Astrocyte of the cerebellum (primary cell): ENCODE measurements at regions not wholly inside any gene's neighbourhood (a gene's known extent, or its start where the extent isn't known, plus 50 kb on each side); places are given as distances from the start of the nearest gene placed in this dataset.

Experiments used
- DNase-seq: peaks from one replicate; pipeline ENCODE4 v3.0.0-alpha.2; 2011; ENCODE audit warnings: low read depth
- H3K4me3 ChIP-seq: 2 replicates; pipeline ENCODE4 v1.5.1; 2011; ENCODE audit warnings: mild to moderate bottlenecking, low read depth, low read length, moderate library complexity
- in situ Hi-C: cut with HindIII; loops from 2 replicates; pipeline ENCODE4 v1.10.0; 2017; ENCODE audit warnings: low sequenced_read_pairs
- TF ChIP-seq, protein P1 (sequence below): IDR thresholded peaks from 2 replicates; pipeline ENCODE4 v1.5.1; 2012; ENCODE audit warnings: low read length, low read depth, moderate library complexity, mild to moderate bottlenecking; ENCODE audit errors: missing control alignments

DNA sequence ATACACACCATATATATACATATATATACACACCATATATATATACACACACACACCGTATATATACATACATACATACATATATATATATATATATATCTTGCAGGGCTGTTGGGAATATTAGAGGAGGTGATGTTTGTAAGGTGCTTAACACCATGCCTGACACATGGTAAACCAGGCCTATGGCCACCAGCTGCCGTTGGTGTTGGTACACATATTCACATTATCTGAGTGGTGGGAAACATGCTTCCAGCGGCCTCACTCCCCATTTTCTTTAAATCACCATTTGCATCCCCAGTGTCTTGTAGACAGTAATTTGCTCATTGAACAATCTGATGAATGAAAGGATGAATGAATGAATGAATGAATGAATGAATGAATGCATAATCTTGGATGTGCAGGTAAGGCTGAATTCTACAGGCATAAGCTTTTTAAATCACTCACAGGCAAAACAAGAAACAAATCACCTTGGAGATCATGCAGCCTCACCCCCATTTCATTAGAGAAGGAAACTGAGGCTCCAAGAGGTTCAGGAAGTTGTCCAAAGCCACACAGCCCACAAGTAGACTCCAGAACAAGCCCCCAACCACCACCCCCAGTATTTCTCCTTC, 527.8 kb downstream of the MIAT start:
- no peak overlapping the region for H3K4me3 ChIP-seq
- TF ChIP-seq, protein P1, sequence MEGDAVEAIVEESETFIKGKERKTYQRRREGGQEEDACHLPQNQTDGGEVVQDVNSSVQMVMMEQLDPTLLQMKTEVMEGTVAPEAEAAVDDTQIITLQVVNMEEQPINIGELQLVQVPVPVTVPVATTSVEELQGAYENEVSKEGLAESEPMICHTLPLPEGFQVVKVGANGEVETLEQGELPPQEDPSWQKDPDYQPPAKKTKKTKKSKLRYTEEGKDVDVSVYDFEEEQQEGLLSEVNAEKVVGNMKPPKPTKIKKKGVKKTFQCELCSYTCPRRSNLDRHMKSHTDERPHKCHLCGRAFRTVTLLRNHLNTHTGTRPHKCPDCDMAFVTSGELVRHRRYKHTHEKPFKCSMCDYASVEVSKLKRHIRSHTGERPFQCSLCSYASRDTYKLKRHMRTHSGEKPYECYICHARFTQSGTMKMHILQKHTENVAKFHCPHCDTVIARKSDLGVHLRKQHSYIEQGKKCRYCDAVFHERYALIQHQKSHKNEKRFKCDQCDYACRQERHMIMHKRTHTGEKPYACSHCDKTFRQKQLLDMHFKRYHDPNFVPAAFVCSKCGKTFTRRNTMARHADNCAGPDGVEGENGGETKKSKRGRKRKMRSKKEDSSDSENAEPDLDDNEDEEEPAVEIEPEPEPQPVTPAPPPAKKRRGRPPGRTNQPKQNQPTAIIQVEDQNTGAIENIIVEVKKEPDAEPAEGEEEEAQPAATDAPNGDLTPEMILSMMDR, result no peak
- in situ Hi-C loops, result no loop called here
- DNase-seq, result no peak

DNA sequence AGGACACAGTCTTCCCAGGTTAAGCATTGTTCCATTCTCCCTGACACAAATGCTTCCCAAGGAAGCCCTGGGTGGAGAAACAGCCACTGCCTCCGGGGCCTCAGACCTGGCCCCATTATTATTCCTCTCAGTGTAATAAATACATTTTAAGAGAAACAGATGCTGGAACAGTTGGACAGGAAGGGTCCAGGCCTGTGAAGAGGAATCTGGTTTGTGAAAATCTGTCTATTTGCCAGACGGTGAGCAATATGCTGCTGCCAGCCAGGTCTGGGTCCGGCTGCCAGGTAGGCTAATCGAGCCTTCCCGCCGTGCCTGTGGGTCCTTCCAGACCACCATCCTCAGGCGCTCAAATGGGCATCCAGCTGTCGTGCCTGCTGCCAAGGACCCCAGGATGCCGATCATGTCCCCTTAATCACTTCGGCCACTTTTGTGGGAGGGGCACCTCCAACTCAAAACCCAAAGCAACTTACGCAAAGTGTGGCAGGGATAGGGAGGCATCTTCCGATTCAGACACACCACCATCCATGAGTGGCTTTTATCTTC, 528.4 kb downstream of the MIAT start:
- in situ Hi-C loops, result no loop called here
- no peak overlapping the region for H3K4me3 ChIP-seq
- TF ChIP-seq, protein P1, result no peak
- no peak for DNase-seq

DNA sequence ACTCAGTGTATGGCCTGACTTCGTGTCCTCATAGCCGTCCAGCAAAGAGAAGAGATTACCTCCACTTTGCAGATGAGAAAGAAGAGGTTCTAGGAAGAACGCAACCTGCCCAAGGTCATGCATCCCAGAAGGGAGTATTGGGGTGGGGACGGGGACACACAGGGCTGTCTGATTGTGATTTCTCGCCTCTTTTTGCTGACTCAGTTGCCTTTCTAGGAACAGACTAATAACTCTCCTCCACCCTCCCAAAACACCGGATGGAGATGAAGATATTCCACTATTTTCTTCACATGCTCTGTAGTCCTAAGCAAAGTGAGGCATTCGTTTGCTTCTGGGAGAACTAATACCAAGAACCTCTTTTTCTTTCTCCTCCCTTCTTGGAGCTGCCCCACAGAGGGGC, 529.3 kb downstream of the MIAT start:
- no peak for DNase-seq
- no peak overlapping the region for H3K4me3 ChIP-seq
- TF ChIP-seq, protein P1, result no peak
- in situ Hi-C loops, result no loop called here

DNA sequence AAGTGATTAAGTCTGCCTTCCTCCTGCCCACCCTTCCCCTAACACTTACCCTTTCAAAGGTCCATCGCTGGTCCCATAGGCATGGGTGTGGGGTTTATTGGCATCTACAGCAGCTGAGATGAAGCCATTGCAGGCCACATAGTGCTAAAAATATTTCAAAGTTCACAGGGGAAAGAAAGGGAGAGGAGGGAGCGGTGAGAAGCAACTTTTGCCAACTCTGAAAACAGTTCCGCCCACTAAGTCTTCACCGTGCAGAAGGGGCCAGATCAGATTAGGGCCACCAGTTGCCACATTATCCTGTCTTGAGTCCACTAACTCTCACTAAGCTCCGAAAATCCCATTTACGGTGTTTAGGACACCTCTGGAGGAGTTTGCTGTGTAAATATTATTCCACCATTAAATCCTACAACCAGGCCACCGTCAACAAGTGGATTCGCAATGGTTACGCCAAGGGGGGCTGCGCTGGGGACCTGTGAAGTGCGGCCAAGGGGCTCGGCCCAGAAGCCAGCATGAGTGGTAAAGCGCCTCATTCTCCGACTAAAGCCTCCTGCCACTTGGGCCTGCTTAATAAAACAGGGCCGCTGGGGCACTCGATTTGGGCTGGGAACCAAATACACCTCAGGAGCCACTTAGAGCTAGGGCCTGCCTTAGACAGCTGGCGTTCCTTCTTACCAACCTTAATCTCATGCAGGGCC, 534.9 kb downstream of the MIAT start:
- no peak for DNase-seq
- no peak overlapping the region for H3K4me3 ChIP-seq
- TF ChIP-seq, protein P1, result no peak
- in situ Hi-C loops, result no loop called here

DNA sequence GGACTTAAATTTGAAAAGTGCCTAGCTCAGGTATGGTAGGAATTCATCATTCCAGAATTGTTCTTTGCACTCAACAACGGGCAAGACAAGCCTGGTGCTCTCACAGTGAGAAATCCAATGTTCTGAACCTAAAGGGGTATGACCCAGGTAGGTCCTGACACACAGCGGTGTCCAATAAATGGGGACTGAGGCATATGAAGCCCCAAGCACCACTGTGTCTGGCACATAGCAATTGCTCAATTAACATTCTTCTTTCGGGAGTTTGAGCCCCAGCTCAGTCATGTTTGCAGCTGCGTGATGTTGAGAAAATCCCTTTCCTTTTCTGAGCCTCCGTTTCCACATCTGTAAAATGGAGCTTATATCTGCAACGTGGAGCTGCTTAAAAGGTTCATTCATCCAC, 535.8 kb downstream of the MIAT start:
- TF ChIP-seq, protein P1, result no peak
- in situ Hi-C loops, result no loop called here
- DNase-seq, result no peak
- no peak overlapping the region for H3K4me3 ChIP-seq

DNA sequence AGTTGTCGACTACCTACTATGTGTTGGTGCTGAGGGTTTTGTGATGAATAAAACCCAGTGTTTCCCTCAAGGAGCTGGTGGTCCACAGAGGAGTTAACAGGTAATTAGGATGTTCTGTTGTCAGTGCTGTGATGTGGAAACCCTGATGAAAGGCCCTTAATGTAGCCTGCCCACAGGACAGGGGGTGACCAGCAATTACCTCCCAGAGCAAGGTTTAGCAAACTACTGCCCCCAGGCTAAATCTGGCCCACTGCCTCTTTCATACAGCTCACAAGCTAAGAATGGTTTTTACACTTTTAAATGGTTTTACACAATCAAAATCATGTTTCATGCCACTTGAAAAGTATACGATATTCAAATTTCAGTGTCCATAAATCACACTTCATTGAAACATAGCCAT, 536.2 kb downstream of the MIAT start:
- no peak overlapping the region for H3K4me3 ChIP-seq
- DNase-seq, result no peak
- TF ChIP-seq, protein P1, result no peak
- in situ Hi-C loops, result no loop called here
